ENCODE measurements at regions not wholly inside any gene's neighbourhood (a gene's known extent, or its start where the extent isn't known, plus 50 kb on each side); places are given as distances from the start of the nearest gene placed in this dataset.

GRCh38 chr7:24216576-24217125 is 67.3 kb upstream of the NPY start:
- no peak for DNase-seq

- DNase-seq: no peak
Observed at GRCh38 chr7:24221500-24221899, 62.5 kb upstream of the NPY start.

- DNase-seq: no peak
Observed at GRCh38 chr7:24227068-24227467, 56.9 kb upstream of the NPY start.

GRCh38 chr7:24227603-24228359 is 56.2 kb upstream of the NPY start:
- DNase-seq: no peak

GRCh38 chr7:24229481-24230226 is 54.3 kb upstream of the NPY start:
- no peak for DNase-seq

- no peak for DNase-seq
Observed at GRCh38 chr7:24231493-24231892, 52.5 kb upstream of the NPY start.

- no peak for DNase-seq
Observed at GRCh38 chr7:24233386-24233785, 50.6 kb upstream of the NPY start.
